ENCODE measurements at regions not wholly inside any gene's neighbourhood (a gene's known extent, or its start where the extent isn't known, plus 50 kb on each side); places are given as distances from the start of the nearest gene placed in this dataset.
A peak's percentile ranks its signal among the peaks of the same experiment; 100 is the strongest.

- H3K4me1 Mint-ChIP-seq, result peaks cover 6% of the 10 kb centered on the region
- no peaks in the 10 kb centered on the region for H3K36me3 Mint-ChIP-seq (ENCODE audit: low read depth)
These were observed 177.8 kb upstream of the ADCY2 start for GRCh38 chr5:7218141-7218540.

GRCh38 chr5:7220156-7220555 is 175.8 kb upstream of the ADCY2 start:
- no peak for TF ChIP-seq CTCF (IDR thresholded peaks at IDR 0.05; ENCODE audit: unreplicated experiment in 3 of 3)
- peak overlapping the region in 1 of 3 experiments; percentile 5 for H3K27ac Mint-ChIP-seq
- H3K36me3 Mint-ChIP-seq (ENCODE audit: low read depth), result no peaks in the 10 kb centered on the region
- H3K4me1 Mint-ChIP-seq, result peaks cover 6% of the 10 kb centered on the region
- no peaks in the 10 kb centered on the region for H3K9me3 Mint-ChIP-seq
- no peaks in the 10 kb centered on the region for H3K27me3 Mint-ChIP-seq (ENCODE audit: low read depth)
- H3K4me3 Mint-ChIP-seq, result no peak overlapping the region

More at GRCh38 chr5:7218141-7218540, 177.8 kb upstream of the ADCY2 start:
- H3K4me3 Mint-ChIP-seq, result no peak overlapping the region
- no peaks in the 10 kb centered on the region for H3K9me3 Mint-ChIP-seq
- no peaks in the 10 kb centered on the region for H3K27me3 Mint-ChIP-seq (ENCODE audit: low read depth)
- H3K27ac Mint-ChIP-seq, result peak overlapping the region; percentile 4 to 84 (median 32)
- no peak for TF ChIP-seq CTCF (IDR thresholded peaks at IDR 0.05; ENCODE audit: unreplicated experiment in 3 of 3)

- TF ChIP-seq CTCF (IDR thresholded peaks at IDR 0.05; ENCODE audit: unreplicated experiment in 3 of 3), result no peak
- no peak overlapping the region for H3K27ac Mint-ChIP-seq
- H3K4me1 Mint-ChIP-seq, result peaks cover 6% of the 10 kb centered on the region
- H3K9me3 Mint-ChIP-seq, result no peaks in the 10 kb centered on the region
- H3K27me3 Mint-ChIP-seq (ENCODE audit: low read depth), result no peaks in the 10 kb centered on the region
- no peak overlapping the region for H3K4me3 Mint-ChIP-seq
- no peaks in the 10 kb centered on the region for H3K36me3 Mint-ChIP-seq (ENCODE audit: low read depth)
These were observed 174.9 kb upstream of the ADCY2 start for GRCh38 chr5:7221041-7221440.

- no peak overlapping the region for H3K27ac Mint-ChIP-seq
- H3K36me3 Mint-ChIP-seq (ENCODE audit: low read depth), result peaks cover 8% of the 10 kb centered on the region
These were observed 170.1 kb upstream of the ADCY2 start for GRCh38 chr5:7225826-7226225.

GRCh38 chr5:7242118-7242710 is 153.7 kb upstream of the ADCY2 start:
- H3K36me3 Mint-ChIP-seq (ENCODE audit: low read depth), result no peaks in the 10 kb centered on the region
- no peak for TF ChIP-seq CTCF (IDR thresholded peaks at IDR 0.05; ENCODE audit: unreplicated experiment in 3 of 3)
- no peak overlapping the region for H3K4me3 Mint-ChIP-seq
- peaks cover 7% of the 10 kb centered on the region for H3K27me3 Mint-ChIP-seq (ENCODE audit: low read depth)
- H3K9me3 Mint-ChIP-seq, result no peaks in the 10 kb centered on the region
- no peaks in the 10 kb centered on the region for H3K4me1 Mint-ChIP-seq
- no peak overlapping the region for H3K27ac Mint-ChIP-seq

More at GRCh38 chr5:7225826-7226225, 170.1 kb upstream of the ADCY2 start:
- no peak for TF ChIP-seq CTCF (IDR thresholded peaks at IDR 0.05; ENCODE audit: unreplicated experiment in 3 of 3)
- Mint-ChIP-seq H3K9me3 (peaks cover 12% of the 10 kb centered on the region), H3K27me3 (ENCODE audit: low read depth) (peaks cover 3% of the 10 kb centered on the region), H3K4me3 (no peak overlapping the region), H3K4me1 (no peaks in the 10 kb centered on the region)

- Mint-ChIP-seq H3K4me3 (no peak overlapping the region), H3K27me3 (ENCODE audit: low read depth) (peaks cover 4% of the 10 kb centered on the region)
These were observed 151.7 kb upstream of the ADCY2 start for GRCh38 chr5:7244208-7244607.

More at GRCh38 chr5:7244208-7244607, 151.7 kb upstream of the ADCY2 start:
- TF ChIP-seq CTCF (IDR thresholded peaks at IDR 0.05; ENCODE audit: unreplicated experiment in 3 of 3), result no peak
- no peaks in the 10 kb centered on the region for H3K4me1 Mint-ChIP-seq
- no peaks in the 10 kb centered on the region for H3K36me3 Mint-ChIP-seq (ENCODE audit: low read depth)
- H3K27ac Mint-ChIP-seq, result no peak overlapping the region
- no peaks in the 10 kb centered on the region for H3K9me3 Mint-ChIP-seq

All from nephron (organoid).